GM12878 (cell line): ENCODE measurements at regions not wholly inside any gene's neighbourhood (a gene's known extent, or its start where the extent isn't known, plus 50 kb on each side); places are given as distances from the start of the nearest gene placed in this dataset.

Experiments
- ATAC-seq: fragments of 200-7000 bp; cut with Tn5 transposase; 3 replicates; pipeline ENCODE4 v1.9.1; 2020; ENCODE audit warnings: mild to moderate bottlenecking, moderate library complexity
- BruUV-seq: library from RNA; stranded (reverse); fragments of 400-500 nt; replicated peaks from 2 replicates; lab custom pipeline; 2021; lab: Mats Ljungman, UMichigan
- CTCF ChIA-PET: fragments of 300-600 bp; sonication (Branson Sonifier 250); formaldehyde crosslinking; extraction: SDS; loops from one replicate; lab custom pipeline; 2021; ENCODE audit warnings: inconsistent platforms; lab: Yijun Ruan, JAX
- POLR2A ChIA-PET: fragments of 350-600 bp; formaldehyde crosslinking; extraction: SDS; loops from one replicate; lab custom pipeline; 2021; ENCODE audit warnings: inconsistent platforms; lab: Charles Lee
- RAD21 ChIA-PET: fragments of 300-600 bp; sonication (Branson Sonifier 250); formaldehyde crosslinking; loops from one replicate; lab custom pipeline; 2023; ENCODE audit warnings: antibody characterized with exemption; ENCODE audit not compliant: unreplicated experiment; lab: Charles Lee
- SMC1A ChIA-PET: fragments of 300-600 bp; sonication (Branson Sonifier 250); formaldehyde crosslinking; loops from one replicate; lab custom pipeline; 2023; ENCODE audit not compliant: unreplicated experiment, uncharacterized antibody; lab: Charles Lee
- DNase-seq: peaks from one replicate; pipeline ENCODE4 v3.0.0-alpha.2; 2011; ENCODE audit warnings: low read depth, low spot score
- FAIRE-seq: peaks from 3 replicates; lab custom pipeline; 2011; peaks lifted over from hg19 to GRCh38; lab: Jason Lieb, UNC
- H2AFZ ChIP-seq: 2 replicates; pipeline ENCODE4 v1.6.0; 2011; ENCODE audit warnings: low read depth, low read length, control low read depth; ENCODE audit not compliant: control insufficient read depth
- H3K27ac ChIP-seq: 2 replicates; pipeline ENCODE4 v1.5.1; 2011; ENCODE audit warnings: control low read depth; ENCODE audit not compliant: control insufficient read depth, insufficient read depth
- H3K27me3 ChIP-seq, 2 experiments: replicated peaks in 1 of 2; 2 replicates each; pipeline versions ENCODE4 v1.6.0 to v1.6.1; 2011; ENCODE audit warnings: low read length in 1 of 2; ENCODE audit not compliant: control insufficient read depth in 2 of 2, insufficient read depth in 2 of 2
- H3K36me3 ChIP-seq, 2 experiments: 2 replicates each; pipeline ENCODE4 v1.5.1; 2011; ENCODE audit warnings: low read length in 1 of 2; ENCODE audit not compliant: control insufficient read depth in 2 of 2, insufficient read depth in 2 of 2
- H3K4me1 ChIP-seq: 2 replicates; pipeline ENCODE4 v1.6.1; 2011; ENCODE audit warnings: mild to moderate bottlenecking, low read length, moderate library complexity, mixed read lengths; ENCODE audit not compliant: control insufficient read depth, insufficient read depth
- H3K4me2 ChIP-seq: 2 replicates; pipeline ENCODE4 v1.6.0; 2011; ENCODE audit warnings: control low read depth; ENCODE audit not compliant: control insufficient read depth, insufficient read depth
- H3K4me3 ChIP-seq: fragments of 200-600 bp; sonication (generic); 2 replicates; pipeline ENCODE4 v1.5.1; 2016
- H3K79me2 ChIP-seq: 2 replicates; pipeline ENCODE4 v1.6.0; 2011; ENCODE audit warnings: low read length; ENCODE audit not compliant: control insufficient read depth, insufficient read depth
- H3K9ac ChIP-seq: 2 replicates; pipeline ENCODE4 v1.8.0; 2011; ENCODE audit warnings: low read length, control low read depth, mixed read lengths; ENCODE audit not compliant: control insufficient read depth, insufficient read depth
- H3K9me3 ChIP-seq: replicated peaks from 3 replicates; pipeline ENCODE4 v1.5.1; 2011; ENCODE audit warnings: mild to moderate bottlenecking, low read length; ENCODE audit not compliant: control insufficient read depth, insufficient read depth
- H4K20me1 ChIP-seq: 2 replicates; pipeline ENCODE4 v1.6.0; 2011; ENCODE audit not compliant: control insufficient read depth, insufficient read depth
- CBFB ChIP-seq: IDR thresholded peaks from 2 replicates; pipeline ENCODE4 v1.6.1; 2016; ENCODE audit warnings: antibody characterized with exemption, low read depth
- GATAD2B ChIP-seq: fragments of 450-650 bp; conservative IDR thresholded peaks from 2 replicates; pipeline ENCODE4 v1.6.1; 2017; ENCODE audit warnings: low read depth, mild to moderate bottlenecking, moderate library complexity
- IKZF1 ChIP-seq: fragments of 450-650 bp; conservative IDR thresholded peaks from 2 replicates; pipeline ENCODE4 v1.6.1; 2017; ENCODE audit warnings: antibody characterized with exemption, mild to moderate bottlenecking
- KLF5 ChIP-seq: fragments of 450-650 bp; IDR thresholded peaks from 2 replicates; pipeline ENCODE4 v1.6.1; 2014; ENCODE audit warnings: mild to moderate bottlenecking; ENCODE audit not compliant: partially characterized antibody
- MEF2B ChIP-seq: fragments of 450-650 bp; IDR thresholded peaks from 2 replicates; pipeline ENCODE4 v1.6.1; 2018; ENCODE audit warnings: mild to moderate bottlenecking, moderate library complexity; ENCODE audit not compliant: partially characterized antibody, poor library complexity, severe bottlenecking
- MTA2 ChIP-seq: fragments of 450-650 bp; IDR thresholded peaks from 2 replicates; pipeline ENCODE4 v1.6.1; 2016; ENCODE audit warnings: low read depth, mild to moderate bottlenecking, moderate library complexity
- NBN ChIP-seq: fragments of 450-650 bp; IDR thresholded peaks from 2 replicates; pipeline ENCODE4 v1.6.1; 2016
- POLR2AphosphoS2 ChIP-seq: IDR thresholded peaks from 2 replicates; pipeline ENCODE4 v1.6.1; 2011; ENCODE audit warnings: low read depth, mild to moderate bottlenecking, low read length, improper control_type of control experiment, moderate library complexity
- RAD51 ChIP-seq: fragments of 450-650 bp; IDR thresholded peaks from 2 replicates; pipeline ENCODE4 v1.6.1; 2016; ENCODE audit warnings: moderate library complexity, mild to moderate bottlenecking, inconsistent platforms
- RUNX3 ChIP-seq: IDR thresholded peaks from 2 replicates; pipeline ENCODE4 v1.6.1; 2012; ENCODE audit warnings: low read length, inconsistent platforms
- SIN3A ChIP-seq: IDR thresholded peaks from 2 replicates; pipeline ENCODE4 v1.6.1; 2012; ENCODE audit warnings: low read depth, low read length, improper control_type of control experiment
- SMAD5 ChIP-seq: IDR thresholded peaks from 2 replicates; pipeline ENCODE4 v1.6.1; 2016; ENCODE audit warnings: antibody characterized with exemption, low read depth
- SUPT20H ChIP-seq: IDR thresholded peaks from 2 replicates; pipeline ENCODE4 v1.6.1; 2011; ENCODE audit warnings: low read depth, mild to moderate bottlenecking, low read length, moderate library complexity, borderline replicate concordance; ENCODE audit not compliant: control insufficient read depth
- YY1 ChIP-seq: IDR thresholded peaks from 2 replicates; pipeline ENCODE4 v1.6.1; 2011; ENCODE audit warnings: low read depth, mild to moderate bottlenecking, low read length
- WGBS: methylation state at CpG from one replicate; pipeline ENCODE4 v1.1.6; 2016; ENCODE audit warnings: low lambda C conversion rate; ENCODE audit not compliant: insufficient replicate concordance, insufficient coverage; ENCODE audit errors: missing lambda C conversion rate; 5-methylcytosine and 5-hydroxymethylcytosine counted together
- in situ Hi-C: fragments of 300-500 bp; cut with MboI; formaldehyde crosslinking; loops from 9 replicates; pipeline ENCODE4 v1.14.3; 2018; ENCODE audit warnings: mixed read lengths
- intact Hi-C: fragments of 100-400 bp; cut with micrococcal nuclease; formaldehyde crosslinking; loops from one replicate; pipeline ENCODE4 v1.14.2; 2022; ENCODE audit not compliant: unreplicated experiment
- TF ChIP-seq, protein P1 (sequence below): fragments of 150-350 bp; IDR thresholded peaks from 2 replicates; pipeline ENCODE4 v1.6.1; 2016; ENCODE audit warnings: low read depth, low read length

GRCh38 chr21:27251752-27252151, 284.9 kb upstream of the ADAMTS5 start:
- FAIRE-seq (no peak), DNase-seq (no peak), ATAC-seq (no peak)
- ChIA-PET SMC1A (no interaction called here), POLR2A (no interaction called here), CTCF (no interaction called here), RAD21 (no interaction called here)
- Histone ChIP-seq H3K9ac (no peak overlapping the region), H3K4me3 (no peak overlapping the region), H2AFZ (no peak overlapping the region), H3K27me3 (no peaks in the 10 kb centered on the region), H3K79me2 (no peaks in the 10 kb centered on the region), H4K20me1 (no peaks in the 10 kb centered on the region), H3K4me2 (no peak overlapping the region), H3K36me3 (no peaks in the 10 kb centered on the region), H3K27ac (no peak overlapping the region), H3K4me1 (no peaks in the 10 kb centered on the region), H3K9me3 (no peaks in the 10 kb centered on the region)
- WGBS, result 29% methylated on average over 2 of the region's 2 CpGs
- in situ Hi-C loops, result no loop called here
- TF ChIP-seq MTA2 (no peak), SIN3A (no peak), SUPT20H (no peak), YY1 (no peak), RUNX3 (no peak), CBFB (no peak)
- BruUV-seq, result no TSS peak
- intact Hi-C loops, result no loop called here

DNA sequence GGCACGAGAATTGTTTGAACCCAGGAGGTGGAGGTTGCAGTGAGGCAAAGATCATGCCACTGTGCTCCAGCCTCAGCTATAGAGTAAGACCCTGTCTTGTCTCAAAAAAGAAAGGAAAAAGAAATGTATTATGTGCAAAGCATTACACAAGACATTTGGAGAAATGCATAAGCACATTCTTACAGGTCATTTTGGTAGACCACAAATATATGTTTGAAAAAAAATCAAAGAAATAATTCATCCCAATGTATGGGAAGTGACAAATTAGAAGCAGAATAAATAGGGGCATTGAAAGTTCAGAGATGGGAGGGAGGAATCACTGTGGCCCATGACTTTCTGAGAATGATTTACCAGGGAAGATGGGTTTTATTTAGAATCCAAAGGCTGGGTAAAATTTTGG, 283.5 kb upstream of the ADAMTS5 start:
- no peak overlapping the region for H3K9ac ChIP-seq
- intact Hi-C loops (no loop called here), in situ Hi-C loops (no loop called here)
- FAIRE-seq, result no peak
- no peaks in the 10 kb centered on the region for H4K20me1 ChIP-seq
- no TSS peak for BruUV-seq
- POLR2A ChIA-PET, result no interaction called here
- no peaks in the 10 kb centered on the region for H3K79me2 ChIP-seq
- no peak overlapping the region for H2AFZ ChIP-seq
- SMC1A ChIA-PET, result no interaction called here
- no peaks in the 10 kb centered on the region for H3K27me3 ChIP-seq
- no peaks in the 10 kb centered on the region for H3K36me3 ChIP-seq
- DNase-seq, result no peak
- RAD21 ChIA-PET, result no interaction called here
- H3K9me3 ChIP-seq, result no peaks in the 10 kb centered on the region
- H3K27ac ChIP-seq, result no peak overlapping the region
- CTCF ChIA-PET, result no interaction called here
- 0% methylated on average over 1 of the region's 1 CpG for WGBS
- TF ChIP-seq SMAD5 (no peak), RAD51 (no peak), KLF5 (no peak), GATAD2B (no peak), MEF2B (no peak), IKZF1 (no peak), POLR2AphosphoS2 (no peak), NBN (no peak)
- TF ChIP-seq, protein P1, sequence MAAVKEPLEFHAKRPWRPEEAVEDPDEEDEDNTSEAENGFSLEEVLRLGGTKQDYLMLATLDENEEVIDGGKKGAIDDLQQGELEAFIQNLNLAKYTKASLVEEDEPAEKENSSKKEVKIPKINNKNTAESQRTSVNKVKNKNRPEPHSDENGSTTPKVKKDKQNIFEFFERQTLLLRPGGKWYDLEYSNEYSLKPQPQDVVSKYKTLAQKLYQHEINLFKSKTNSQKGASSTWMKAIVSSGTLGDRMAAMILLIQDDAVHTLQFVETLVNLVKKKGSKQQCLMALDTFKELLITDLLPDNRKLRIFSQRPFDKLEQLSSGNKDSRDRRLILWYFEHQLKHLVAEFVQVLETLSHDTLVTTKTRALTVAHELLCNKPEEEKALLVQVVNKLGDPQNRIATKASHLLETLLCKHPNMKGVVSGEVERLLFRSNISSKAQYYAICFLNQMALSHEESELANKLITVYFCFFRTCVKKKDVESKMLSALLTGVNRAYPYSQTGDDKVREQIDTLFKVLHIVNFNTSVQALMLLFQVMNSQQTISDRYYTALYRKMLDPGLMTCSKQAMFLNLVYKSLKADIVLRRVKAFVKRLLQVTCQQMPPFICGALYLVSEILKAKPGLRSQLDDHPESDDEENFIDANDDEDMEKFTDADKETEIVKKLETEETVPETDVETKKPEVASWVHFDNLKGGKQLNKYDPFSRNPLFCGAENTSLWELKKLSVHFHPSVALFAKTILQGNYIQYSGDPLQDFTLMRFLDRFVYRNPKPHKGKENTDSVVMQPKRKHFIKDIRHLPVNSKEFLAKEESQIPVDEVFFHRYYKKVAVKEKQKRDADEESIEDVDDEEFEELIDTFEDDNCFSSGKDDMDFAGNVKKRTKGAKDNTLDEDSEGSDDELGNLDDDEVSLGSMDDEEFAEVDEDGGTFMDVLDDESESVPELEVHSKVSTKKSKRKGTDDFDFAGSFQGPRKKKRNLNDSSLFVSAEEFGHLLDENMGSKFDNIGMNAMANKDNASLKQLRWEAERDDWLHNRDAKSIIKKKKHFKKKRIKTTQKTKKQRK, result no peak
- no peak overlapping the region for H3K4me3 ChIP-seq
- H3K4me1 ChIP-seq, result no peaks in the 10 kb centered on the region
- no peak overlapping the region for H3K4me2 ChIP-seq
- no peak for ATAC-seq
